ENCODE measurements at regions not wholly inside any gene's neighbourhood (a gene's known extent, or its start where the extent isn't known, plus 50 kb on each side); places are given as distances from the start of the nearest gene placed in this dataset.

GRCh38 chr2:129780316-129781270 lies 198.9 kb upstream of the RAB6C start:
- no peaks in the 10 kb centered on the region for H3K36me3 ChIP-seq (ENCODE audit: control insufficient read depth in 2 of 2, extremely low read depth in 1 of 2, insufficient read depth in 2 of 2, low read length in 2 of 2)
- no peaks in the 10 kb centered on the region for H3K4me1 ChIP-seq (ENCODE audit: control insufficient read depth, extremely low read depth, insufficient read depth, low read length)
- no peak overlapping the region for H3K27ac ChIP-seq (ENCODE audit: insufficient read depth, low read depth, low read length)
- dilution Hi-C loops (cut with MboI; ENCODE audit: extremely low pct_ligation_motif_present, low sequenced_read_pairs) (no loop called here), intact Hi-C loops (cut with micrococcal nuclease) (no loop called here)
- DNase-seq (ENCODE audit: low read depth, low spot score) (no peak), FAIRE-seq (no peak)
- no peak overlapping the region for H3K4me2 ChIP-seq (ENCODE audit: insufficient read depth, low read length)
- H3K9me3 ChIP-seq (replicated peaks; ENCODE audit: control insufficient read depth, insufficient read depth, low read length) = no peaks in the 10 kb centered on the region
- CTCF ChIA-PET = no interaction called here
- POLR2A ChIA-PET = no interaction called here
- TF ChIP-seq EZH2 (IDR thresholded peaks at IDR 0.05; ENCODE audit: borderline replicate concordance, low read depth, low read length, severe bottlenecking) (no peak), POLR2A (IDR thresholded peaks at IDR 0.05; ENCODE audit: low read depth, low read length) (no peak), MYC (IDR thresholded peaks at IDR 0.05; ENCODE audit: low read depth, low read length) (no peak)
- TF ChIP-seq, protein P1, sequence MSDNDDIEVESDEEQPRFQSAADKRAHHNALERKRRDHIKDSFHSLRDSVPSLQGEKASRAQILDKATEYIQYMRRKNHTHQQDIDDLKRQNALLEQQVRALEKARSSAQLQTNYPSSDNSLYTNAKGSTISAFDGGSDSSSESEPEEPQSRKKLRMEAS (IDR thresholded peaks at IDR 0.05; ENCODE audit: insufficient read depth, insufficient read length) = no peak
- H3K9ac ChIP-seq (replicated peaks; ENCODE audit: extremely low read depth, insufficient read depth, low read length) = no peak overlapping the region
- no peak overlapping the region for H3K4me3 ChIP-seq (replicated peaks in 1 of 3; ENCODE audit: insufficient read depth in 1 of 3, low read depth in 1 of 3, low read length in 3 of 3)
- H4K20me1 ChIP-seq (replicated peaks; ENCODE audit: control insufficient read depth, extremely low read depth, insufficient read depth, low read length) = no peaks in the 10 kb centered on the region
- no peak overlapping the region for H2AFZ ChIP-seq (ENCODE audit: low read depth, low read length)
- BruUV-seq (replicated peaks) = no TSS peak
- H3K27me3 ChIP-seq (ENCODE audit: control insufficient read depth in 2 of 2, insufficient read depth in 2 of 2, low read length in 2 of 2) = no peaks in the 10 kb centered on the region
- no peaks in the 10 kb centered on the region for H3K9me1 ChIP-seq (replicated peaks; ENCODE audit: control insufficient read depth, extremely low read depth, insufficient read depth, low read length)
- no peaks in the 10 kb centered on the region for H3K79me2 ChIP-seq (ENCODE audit: control insufficient read depth, insufficient read depth, low read length)

DNA sequence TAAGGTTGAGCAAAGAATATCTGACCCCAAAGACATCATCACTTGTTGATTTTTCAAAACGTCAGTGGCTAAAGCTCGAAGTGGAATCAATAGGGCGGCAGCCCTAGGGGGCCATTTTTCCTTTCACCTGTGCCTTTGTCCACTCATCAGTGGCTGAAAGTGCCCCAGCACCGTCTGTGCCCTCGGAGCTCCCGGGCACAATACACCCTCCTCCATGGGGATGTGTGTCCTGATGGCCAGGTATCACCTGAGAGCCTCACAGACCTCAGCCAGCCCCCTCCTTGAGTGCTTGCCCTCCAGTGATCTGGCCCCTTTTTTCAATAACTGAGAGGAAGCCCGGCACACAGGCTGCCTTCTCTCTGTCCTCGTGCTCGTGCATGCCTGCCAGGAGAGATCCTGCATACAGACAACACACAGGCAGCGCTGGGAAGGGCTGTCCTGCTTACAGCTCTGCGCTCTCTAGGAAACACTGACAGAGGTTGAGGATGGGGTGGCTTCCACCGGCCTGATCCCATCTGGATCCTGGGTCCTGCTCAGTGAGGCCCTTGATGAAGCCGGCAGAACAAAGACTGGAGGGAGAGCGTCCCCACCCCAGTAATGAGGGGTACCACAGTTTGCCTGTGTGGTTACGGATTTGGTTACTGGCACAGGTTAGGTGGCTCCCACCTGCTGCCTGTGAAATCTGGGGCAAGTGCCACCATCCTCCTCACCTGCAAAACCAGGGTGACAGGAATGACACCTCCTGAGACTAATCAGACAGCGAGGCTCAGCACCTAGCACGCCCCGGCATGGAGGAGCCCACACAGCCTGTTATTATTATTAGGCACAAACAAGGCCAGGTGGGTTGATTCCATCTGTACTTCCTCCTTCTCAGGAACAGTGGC lies 197.5 kb upstream of the RAB6C start:
- H3K27ac ChIP-seq (ENCODE audit: insufficient read depth, low read depth, low read length) = no peak overlapping the region
- no peaks in the 10 kb centered on the region for H3K79me2 ChIP-seq (ENCODE audit: control insufficient read depth, insufficient read depth, low read length)
- H3K9ac ChIP-seq (replicated peaks; ENCODE audit: extremely low read depth, insufficient read depth, low read length) = no peak overlapping the region
- no peaks in the 10 kb centered on the region for H3K9me3 ChIP-seq (replicated peaks; ENCODE audit: control insufficient read depth, insufficient read depth, low read length)
- DNase-seq (ENCODE audit: low read depth, low spot score) (no peak), FAIRE-seq (no peak)
- H3K36me3 ChIP-seq (ENCODE audit: control insufficient read depth in 2 of 2, extremely low read depth in 1 of 2, insufficient read depth in 2 of 2, low read length in 2 of 2) = no peaks in the 10 kb centered on the region
- TF ChIP-seq POLR2A (IDR thresholded peaks at IDR 0.05; ENCODE audit: low read depth, low read length) = no peak
- TF ChIP-seq GATA2 (IDR thresholded peaks at IDR 0.05; ENCODE audit: insufficient read depth, insufficient read length, low read depth, low read length) = no peak
- TF ChIP-seq FOS (IDR thresholded peaks at IDR 0.05; ENCODE audit: borderline replicate concordance, insufficient read depth, low read length) = no peak
- no peak for TF ChIP-seq EZH2 (IDR thresholded peaks at IDR 0.05; ENCODE audit: borderline replicate concordance, low read depth, low read length, severe bottlenecking)
- TF ChIP-seq MYC (IDR thresholded peaks at IDR 0.05; ENCODE audit: low read depth, low read length) = no peak
- TF ChIP-seq, protein P1 (IDR thresholded peaks at IDR 0.05; ENCODE audit: insufficient read depth, insufficient read length) = no peak
- TF ChIP-seq CTCF (IDR thresholded peaks at IDR 0.05; ENCODE audit: extremely low read depth in 1 of 2, insufficient read depth in 1 of 2, low read depth in 1 of 2, low read length in 2 of 2) = no peak
- no peak for TF ChIP-seq POLR2AphosphoS5 (IDR thresholded peaks at IDR 0.05; ENCODE audit: insufficient read depth, low read depth, low read length)
- TF ChIP-seq JUN (IDR thresholded peaks at IDR 0.05; ENCODE audit: borderline replicate concordance, insufficient read depth, insufficient read length, low read depth) = no peak
- H3K9me1 ChIP-seq (replicated peaks; ENCODE audit: control insufficient read depth, extremely low read depth, insufficient read depth, low read length) = no peaks in the 10 kb centered on the region
- POLR2A ChIA-PET = no interaction called here
- H3K4me1 ChIP-seq (ENCODE audit: control insufficient read depth, extremely low read depth, insufficient read depth, low read length) = no peaks in the 10 kb centered on the region
- intact Hi-C loops (cut with micrococcal nuclease) = no loop called here
- no TSS peak for BruUV-seq (replicated peaks)
- no peaks in the 10 kb centered on the region for H3K27me3 ChIP-seq (ENCODE audit: control insufficient read depth in 2 of 2, insufficient read depth in 2 of 2, low read length in 2 of 2)
- no peak overlapping the region for H3K4me3 ChIP-seq (replicated peaks in 1 of 3; ENCODE audit: insufficient read depth in 1 of 3, low read depth in 1 of 3, low read length in 3 of 3)
- dilution Hi-C loops (cut with MboI; ENCODE audit: extremely low pct_ligation_motif_present, low sequenced_read_pairs) = no loop called here
- H4K20me1 ChIP-seq (replicated peaks; ENCODE audit: control insufficient read depth, extremely low read depth, insufficient read depth, low read length) = no peaks in the 10 kb centered on the region
- H2AFZ ChIP-seq (ENCODE audit: low read depth, low read length) = no peak overlapping the region
- CTCF ChIA-PET = no interaction called here
- H3K4me2 ChIP-seq (ENCODE audit: insufficient read depth, low read length) = no peak overlapping the region
